HG03175 (cell line): ENCODE measurements at regions not wholly inside any gene's neighbourhood (a gene's known extent, or its start where the extent isn't known, plus 50 kb on each side); places are given as distances from the start of the nearest gene placed in this dataset.

Experiments used
- ATAC-seq: cut with Tn5 transposase; IDR thresholded peaks from one replicate; pipeline ENCODE4 v1.9.1; 2021; ENCODE audit warnings: mild to moderate bottlenecking, moderate library complexity; ENCODE audit not compliant: unreplicated experiment

GRCh38 chr7:124515106-124515830 lies 250.3 kb downstream of the GPR37 start:
- no peak for ATAC-seq

GRCh38 chr7:124514471-124514870 lies 251.1 kb downstream of the GPR37 start:
- no peak for ATAC-seq

GRCh38 chr7:124497176-124497575 lies 268.4 kb downstream of the GPR37 start:
- ATAC-seq, result no peak

- ATAC-seq, result no peak
Observed at GRCh38 chr7:124489925-124490324, 275.7 kb downstream of the GPR37 start.

GRCh38 chr7:124489082-124489819 lies 276.3 kb downstream of the GPR37 start:
- ATAC-seq, result no peak

GRCh38 chr7:124482229-124482628 lies 283.4 kb downstream of the GPR37 start:
- no peak for ATAC-seq

- no peak for ATAC-seq
Observed at GRCh38 chr7:124480821-124481290, 284.7 kb downstream of the GPR37 start.

- no peak for ATAC-seq
Observed at GRCh38 chr7:124480036-124480820, 285.4 kb downstream of the GPR37 start.

- ATAC-seq, result no peak
Observed at GRCh38 chr7:124462249-124462648, 303.3 kb downstream of the GPR37 start.

GRCh38 chr7:124460555-124460954 lies 305.0 kb downstream of the GPR37 start:
- no peak for ATAC-seq

GRCh38 chr7:124460056-124460450 lies 305.5 kb downstream of the GPR37 start:
- ATAC-seq, result no peak

GRCh38 chr7:124459101-124460055 lies 306.2 kb downstream of the GPR37 start:
- ATAC-seq, result no peak

GRCh38 chr7:124457841-124458240 lies 307.8 kb downstream of the GPR37 start:
- no peak for ATAC-seq

- no peak for ATAC-seq
Observed at GRCh38 chr7:124456286-124456685, 309.3 kb downstream of the GPR37 start.

GRCh38 chr7:124452186-124452585 lies 313.4 kb downstream of the GPR37 start:
- no peak for ATAC-seq

- no peak for ATAC-seq
Observed at GRCh38 chr7:124449896-124450295, 315.7 kb downstream of the GPR37 start.

- no peak for ATAC-seq
Observed at GRCh38 chr7:124444696-124445480, 320.7 kb downstream of the GPR37 start.

GRCh38 chr7:124443762-124444161 lies 321.8 kb downstream of the GPR37 start:
- ATAC-seq, result no peak

GRCh38 chr7:124440081-124440480 lies 325.5 kb downstream of the GPR37 start:
- ATAC-seq, result no peak
